Inferior parietal cortex (tissue), 1 donor: ENCODE measurements at regions not wholly inside any gene's neighbourhood (a gene's known extent, or its start where the extent isn't known, plus 50 kb on each side); places are given as distances from the start of the nearest gene placed in this dataset.
"Not testable (repeated sequence)": the region's sequence is repeated elsewhere in the genome, so short reads cannot be mapped to it uniquely, and the experiment has no call there.

Experiments
- DNase-seq: peaks from one replicate; pipeline ENCODE4 v3.0.0-alpha.2; 2016; ENCODE audit errors: extremely low spot score

DNA sequence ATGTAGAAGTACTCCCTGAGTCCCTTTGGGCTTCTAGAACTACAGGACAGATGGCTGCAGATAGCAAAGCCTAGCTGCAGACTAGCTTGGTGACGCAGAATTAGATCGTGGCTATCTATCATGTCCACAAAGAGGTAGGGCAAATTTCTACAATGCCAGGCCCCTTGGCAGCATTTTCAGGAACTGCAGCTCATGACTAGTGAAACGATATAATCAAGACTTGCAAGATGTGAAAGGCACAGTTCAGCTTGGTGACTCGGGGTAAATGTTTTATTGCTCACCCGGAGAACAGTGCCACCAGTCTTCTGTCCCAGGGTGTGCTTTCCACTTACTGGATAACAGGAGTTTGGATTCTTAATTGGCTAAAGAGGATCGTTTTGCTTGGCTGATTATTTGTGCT lies 108.7 kb upstream of the LY86 start:
- no peak for DNase-seq

DNA sequence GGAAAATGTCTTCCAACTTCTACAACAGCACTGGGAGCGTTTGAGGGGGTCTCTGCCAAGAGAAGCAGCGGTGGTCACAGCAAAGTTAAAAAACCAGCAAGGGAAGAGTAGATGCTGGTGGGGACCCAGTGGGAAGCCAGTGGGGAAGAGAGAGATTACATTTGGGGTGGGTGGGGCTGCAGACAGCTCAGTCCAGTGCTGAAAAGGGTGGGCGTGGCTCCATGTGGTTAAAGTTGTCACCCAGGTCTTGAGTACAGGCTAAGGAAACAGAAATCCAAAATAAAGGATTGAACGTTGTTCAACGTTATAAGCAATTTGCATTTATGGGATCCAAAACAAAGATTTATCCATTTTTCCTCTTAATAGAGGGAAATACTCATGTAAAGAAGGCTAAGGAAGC lies 106.3 kb upstream of the LY86 start:
- DNase-seq, result no peak

DNA sequence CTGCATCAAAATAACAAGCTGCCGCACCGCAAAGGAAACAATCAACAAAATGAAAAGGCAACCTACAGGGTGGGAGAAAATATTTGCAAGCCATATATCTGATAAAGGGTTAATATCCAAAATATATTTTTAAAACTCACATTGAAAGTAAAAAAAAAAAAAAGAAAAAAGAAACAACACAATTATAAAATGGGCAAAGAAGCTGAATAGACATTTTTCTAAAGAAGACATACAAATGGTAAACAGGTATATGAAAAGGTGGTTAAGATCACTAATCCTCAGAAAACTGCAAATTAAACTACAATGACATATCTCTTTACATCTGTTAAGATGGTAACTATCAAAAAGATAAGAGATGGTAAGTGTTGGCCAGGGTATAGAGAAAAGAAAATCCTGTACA lies 105.4 kb upstream of the LY86 start:
- no peak for DNase-seq

- no peak for DNase-seq
Measured at GRCh38 chr6:6483733-6484132, 104.8 kb upstream of the LY86 start.

DNA sequence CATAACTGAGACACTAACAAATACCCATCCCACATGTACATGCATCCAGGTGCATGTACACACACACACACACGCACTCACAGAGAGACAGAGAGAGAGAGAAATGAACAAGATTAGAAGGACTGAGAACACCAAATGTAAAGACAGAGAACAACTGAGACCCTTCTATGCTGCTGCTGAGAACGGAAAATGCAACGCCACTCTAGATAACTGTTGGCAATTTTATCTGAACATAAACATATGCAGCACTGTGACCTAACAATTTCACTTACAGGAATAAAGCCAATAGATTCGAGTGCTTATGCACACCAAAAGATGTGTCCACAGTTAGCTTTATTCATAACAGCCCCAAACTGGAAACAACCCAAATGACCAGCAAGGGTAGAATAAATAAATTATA lies 103.8 kb upstream of the LY86 start:
- DNase-seq, result no peak

DNA sequence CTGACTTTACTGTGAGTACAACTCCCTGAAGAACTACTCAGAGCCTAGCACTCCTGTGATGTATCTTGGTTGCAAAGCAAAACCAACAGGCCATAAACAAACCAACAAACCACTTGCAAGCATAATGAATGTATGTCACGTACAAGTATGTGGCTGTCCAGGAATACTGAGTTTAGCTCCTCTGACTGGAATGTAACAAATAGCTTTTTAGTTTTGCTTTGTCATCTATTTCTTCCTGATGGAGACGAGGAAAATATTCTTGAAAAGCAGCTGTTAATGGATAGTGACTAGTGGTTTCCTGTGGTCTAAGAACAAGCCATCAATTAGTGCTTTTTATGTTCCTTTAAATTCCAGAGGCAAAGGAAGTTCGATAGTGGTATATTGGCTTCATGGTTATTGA lies 101.9 kb upstream of the LY86 start:
- no peak for DNase-seq

GRCh38 chr6:6491761-6492160 lies 96.8 kb upstream of the LY86 start:
- no peak for DNase-seq

GRCh38 chr6:6492675-6493074 lies 95.8 kb upstream of the LY86 start:
- no peak for DNase-seq

DNA sequence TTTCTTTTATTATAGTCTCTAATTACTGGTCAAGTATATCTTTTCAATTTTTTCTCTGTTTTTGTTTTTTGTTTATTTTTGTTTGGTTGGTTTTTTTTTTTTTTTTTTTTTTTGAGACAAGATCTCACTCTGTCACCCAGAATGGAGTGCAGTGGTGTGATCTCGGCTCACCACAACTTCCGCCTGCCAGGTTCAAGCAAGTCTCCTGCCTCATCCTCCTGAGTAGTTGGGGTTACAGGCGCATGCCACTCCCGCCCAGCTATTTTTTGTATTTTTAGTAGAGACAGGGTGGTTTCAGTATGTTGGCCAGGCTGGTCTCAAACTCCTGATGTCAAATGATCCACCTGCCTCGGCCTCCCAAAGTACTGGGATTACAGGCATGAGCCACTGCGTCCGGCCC lies 94.4 kb upstream of the LY86 start:
- not testable (repeated sequence) for DNase-seq

GRCh38 chr6:6494677-6495076 lies 93.8 kb upstream of the LY86 start:
- no peak for DNase-seq

DNA sequence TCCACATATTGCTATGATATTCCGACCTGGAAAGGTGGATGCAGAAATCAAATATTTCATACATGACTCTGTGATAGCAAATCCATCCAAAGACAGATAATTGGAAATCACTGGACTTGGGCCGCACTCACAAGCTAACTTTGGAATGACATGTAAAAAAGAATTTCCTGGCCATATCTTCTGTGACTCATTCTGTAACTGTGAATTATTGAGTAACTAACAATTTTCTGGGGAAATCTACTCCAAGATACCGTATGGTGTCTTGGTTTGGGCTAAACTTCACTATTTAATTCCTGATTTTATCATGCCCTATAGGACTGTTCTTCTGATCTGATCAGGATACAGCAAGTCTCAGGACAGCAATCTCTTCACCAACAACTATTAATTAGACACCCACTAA lies 92.7 kb upstream of the LY86 start:
- DNase-seq, result no peak

DNA sequence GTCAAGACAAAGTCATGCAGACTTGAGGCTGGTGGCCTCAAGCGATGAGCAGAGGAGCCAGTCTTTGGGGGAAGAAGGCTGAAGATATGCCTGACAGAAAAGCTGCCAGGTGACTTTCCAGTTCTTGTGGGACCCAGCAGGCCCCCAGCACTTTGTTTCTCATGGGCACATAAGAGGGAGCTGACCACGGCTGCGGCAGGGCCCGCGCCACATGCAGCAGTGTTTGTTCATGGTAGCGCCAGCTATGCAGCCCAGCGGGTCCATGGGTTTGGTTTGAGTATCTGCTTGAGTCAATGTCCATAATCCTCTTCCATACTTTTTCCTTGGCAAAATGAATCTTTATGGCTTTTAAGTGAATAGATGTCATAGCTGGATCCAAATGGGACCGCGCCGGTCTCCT lies 91.0 kb upstream of the LY86 start:
- DNase-seq, result no peak

DNA sequence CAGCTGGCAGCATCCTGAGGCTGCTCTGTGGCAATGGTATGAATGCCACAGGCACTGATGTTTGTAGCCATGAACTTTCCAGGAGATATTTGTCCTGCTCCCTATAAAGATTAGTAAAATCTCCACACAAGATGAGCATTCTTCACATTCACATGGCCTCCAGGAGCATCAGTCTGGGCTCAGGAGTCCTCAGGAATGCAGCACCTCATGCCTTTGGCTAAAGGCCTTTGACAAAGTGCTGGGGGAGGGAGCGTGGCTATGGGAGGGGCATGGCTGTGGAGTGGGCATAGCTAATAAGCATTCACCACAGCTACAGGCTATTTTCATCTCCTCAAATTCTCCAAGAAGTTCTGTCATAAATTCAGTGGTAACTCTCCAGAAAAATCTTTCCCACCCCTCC lies 90.5 kb upstream of the LY86 start:
- no peak for DNase-seq

DNA sequence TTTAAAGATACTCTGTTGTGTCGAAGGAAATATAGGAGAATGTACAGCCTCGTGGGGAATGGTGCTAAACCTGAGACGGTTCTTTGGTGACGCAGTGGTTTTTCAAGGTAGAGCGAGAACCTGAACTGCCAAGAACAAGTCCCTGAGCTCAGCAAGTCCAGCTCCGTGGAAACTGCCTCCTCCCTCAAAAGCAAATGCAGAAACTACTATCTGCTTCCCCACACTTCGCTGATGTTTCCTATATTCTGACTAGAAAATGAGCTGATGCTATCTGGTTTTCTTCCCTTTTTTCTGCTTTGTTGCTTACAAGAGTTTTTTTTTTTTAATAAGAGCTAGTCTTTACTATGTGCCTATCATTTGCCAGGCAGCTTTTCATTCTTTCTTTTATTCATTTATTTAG lies 85.3 kb upstream of the LY86 start:
- no peak for DNase-seq

- no peak for DNase-seq
Measured at GRCh38 chr6:6505111-6505510, 83.4 kb upstream of the LY86 start.

DNA sequence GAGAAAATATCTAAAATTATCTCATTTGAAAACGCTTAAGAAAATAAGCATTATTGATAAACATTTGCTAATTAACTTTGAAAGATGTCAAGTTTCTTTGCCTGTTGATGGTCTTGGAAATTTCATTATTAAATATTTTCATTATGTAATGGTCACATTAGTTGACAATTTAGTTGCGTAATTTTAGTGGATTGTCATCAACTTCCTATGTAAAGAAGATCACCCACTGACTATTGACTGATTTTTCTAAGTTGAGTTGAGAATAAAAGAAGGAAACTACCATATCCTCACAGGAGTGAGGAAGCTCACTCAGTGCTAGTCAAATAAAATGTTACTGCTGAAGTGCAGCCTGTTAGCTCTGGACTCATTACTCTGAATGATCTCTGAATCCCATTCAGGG lies 79.9 kb upstream of the LY86 start:
- DNase-seq, result no peak

GRCh38 chr6:6509284-6509683 lies 79.2 kb upstream of the LY86 start:
- DNase-seq, result no peak

DNA sequence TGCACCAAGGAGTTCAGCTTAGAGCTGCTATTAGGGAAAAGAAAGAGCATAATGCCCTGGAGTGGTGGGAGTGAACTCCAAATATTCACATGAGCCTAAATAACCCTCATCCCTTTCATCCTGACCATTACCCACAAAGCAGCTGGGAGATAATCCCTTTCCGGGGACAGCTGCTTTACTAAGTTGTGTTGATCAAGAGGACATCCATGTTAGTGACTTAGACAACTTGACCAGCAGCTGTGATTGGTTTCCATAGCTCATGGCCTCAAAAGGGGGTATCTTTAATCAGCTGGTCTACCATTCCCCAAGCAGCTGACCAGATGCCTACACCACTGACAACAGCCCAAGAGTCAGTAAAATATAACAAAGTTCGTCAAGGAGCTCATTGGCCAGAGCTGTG lies 75.8 kb upstream of the LY86 start:
- DNase-seq, result no peak

DNA sequence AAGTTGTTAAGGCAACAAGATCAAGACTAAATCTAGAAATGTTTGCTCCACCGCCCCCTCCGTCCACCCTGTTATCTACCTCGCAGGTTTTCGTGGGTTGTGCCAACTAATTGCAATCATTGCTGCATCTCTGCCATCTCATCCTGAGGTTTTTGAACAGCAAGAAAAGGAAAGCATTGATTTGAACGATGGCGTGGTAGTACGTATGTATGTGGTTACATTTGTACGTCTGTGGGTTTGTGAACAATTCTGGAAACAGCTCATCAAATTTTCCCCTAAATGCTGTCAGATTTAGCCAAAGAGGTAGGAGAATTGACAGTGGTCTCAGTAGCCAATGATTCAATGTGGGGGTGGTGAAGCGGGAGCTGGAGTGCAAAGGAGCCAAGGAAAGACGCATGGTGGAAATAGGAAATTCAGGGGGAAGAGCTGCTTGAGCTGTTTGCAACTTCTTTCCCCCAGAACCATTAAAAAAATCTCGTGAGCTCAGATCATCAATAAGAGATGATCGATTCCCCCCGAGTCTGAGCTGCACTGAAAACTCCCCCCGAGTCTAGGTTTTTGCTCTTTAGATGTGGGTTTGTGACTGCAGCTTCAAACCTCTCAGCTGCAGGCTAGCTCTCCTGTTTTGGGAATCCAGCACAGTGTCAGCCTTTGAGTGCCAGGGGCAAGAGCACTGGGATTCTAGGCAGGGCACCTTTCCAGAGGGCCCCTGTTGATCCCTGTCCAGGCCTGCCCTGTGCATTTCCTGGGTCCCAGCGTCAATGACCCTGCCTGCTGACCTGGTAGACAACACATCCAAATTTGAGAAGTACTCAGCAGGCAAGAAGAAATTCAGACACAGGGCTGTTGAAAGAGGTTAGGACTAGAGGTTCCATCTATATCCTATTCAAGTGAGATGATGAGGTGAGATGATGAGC lies 72.6 kb upstream of the LY86 start:
- no peak for DNase-seq

DNA sequence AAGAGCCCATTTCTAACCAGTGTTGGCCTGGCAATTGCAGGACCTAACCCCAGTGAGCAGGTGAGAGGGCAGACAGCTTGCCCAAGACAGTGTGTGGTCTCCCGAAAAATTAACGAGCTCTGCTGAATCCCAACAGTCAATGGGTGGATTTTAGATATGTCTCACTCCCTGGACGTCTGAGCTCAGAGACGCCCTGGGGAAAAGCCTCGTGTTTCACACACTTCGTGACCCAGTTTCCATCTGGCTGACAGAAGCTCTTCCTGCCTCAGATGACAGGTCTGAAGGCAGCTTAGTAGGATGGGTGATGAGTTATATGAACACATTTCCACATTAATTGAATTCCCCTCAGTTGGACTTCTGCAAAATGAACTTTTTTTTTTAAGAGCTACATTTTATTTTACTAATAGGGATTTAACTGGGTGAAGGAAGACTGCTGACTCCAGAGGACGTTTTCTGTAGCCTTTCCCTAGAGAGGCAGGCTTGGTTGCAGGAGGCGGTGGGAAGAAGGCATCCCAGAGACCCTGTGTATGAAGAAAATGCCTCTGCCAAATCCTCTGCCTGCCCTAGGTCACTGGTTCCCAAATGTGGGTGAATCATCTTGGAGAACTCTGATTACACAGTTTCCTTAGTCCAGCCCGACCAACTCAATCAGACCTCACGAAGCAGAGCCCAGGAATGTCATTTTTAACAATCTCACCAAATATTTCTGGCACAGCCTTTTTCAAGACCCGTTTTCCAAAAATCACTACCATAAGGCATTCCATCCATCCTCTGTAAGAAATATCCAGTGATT lies 71.7 kb upstream of the LY86 start:
- no peak for DNase-seq

- no peak for DNase-seq
Measured at GRCh38 chr6:6518631-6519427, 69.7 kb upstream of the LY86 start.

- DNase-seq, result no peak
Measured at GRCh38 chr6:6521961-6522482, 66.5 kb upstream of the LY86 start.
